ENCODE measurements at regions not wholly inside any gene's neighbourhood (a gene's known extent, or its start where the extent isn't known, plus 50 kb on each side); places are given as distances from the start of the nearest gene placed in this dataset.

DNA sequence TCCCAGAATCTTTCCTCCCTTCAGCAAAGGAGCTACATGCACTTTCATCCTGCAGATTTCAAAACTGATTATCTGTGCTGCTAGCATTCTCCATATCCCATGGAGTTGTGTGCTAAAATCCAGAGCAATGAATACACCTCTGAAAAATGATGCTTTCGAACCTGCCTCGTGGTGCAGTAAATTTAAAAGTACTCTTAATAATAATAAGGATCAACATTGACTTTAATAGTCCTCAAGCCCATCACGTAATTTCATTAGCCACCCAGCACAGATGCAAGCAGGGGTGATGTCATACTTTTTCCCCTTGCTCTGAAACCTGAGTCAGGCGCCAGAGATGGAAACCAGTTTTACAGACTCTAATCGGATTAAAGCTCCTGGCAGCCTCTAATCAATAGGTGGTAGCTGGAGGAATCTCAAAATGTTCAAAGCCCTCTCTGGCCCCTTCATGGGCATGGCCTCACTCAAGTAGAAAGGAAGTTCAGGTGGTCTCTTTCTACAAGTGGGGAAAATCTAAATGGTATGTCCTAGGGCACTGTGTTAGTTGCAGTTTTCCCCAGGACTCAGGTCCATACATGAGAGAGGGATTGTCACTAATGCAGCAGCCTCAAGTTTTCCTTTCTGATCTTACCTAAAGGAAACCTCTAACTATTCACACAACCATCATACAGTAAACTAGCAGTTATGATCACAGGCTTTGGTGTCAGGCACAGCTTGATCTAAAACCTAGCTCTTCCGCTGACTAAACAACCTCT lies 221.6 kb upstream of the SLC30A5 start:
- intact Hi-C loops (cut with micrococcal nuclease), result no loop called here
- H3K4me3 ChIP-seq (ENCODE audit: low read length), result no peak overlapping the region
- H3K9me3 ChIP-seq (ENCODE audit: control insufficient read depth, insufficient read depth, low read length), result no peaks in the 10 kb centered on the region
- H3K36me3 ChIP-seq (ENCODE audit: control insufficient read depth, insufficient read depth, low read length), result no peaks in the 10 kb centered on the region
- H3K4me1 Mint-ChIP-seq, result no peaks in the 10 kb centered on the region
- WGBS (ENCODE audit: insufficient coverage), result 91% methylated on average over 6 of the region's 6 CpGs
- no peaks in the 10 kb centered on the region for H3K36me3 Mint-ChIP-seq
- H3K4me1 ChIP-seq (ENCODE audit: control insufficient read depth, insufficient read depth, low read length), result no peaks in the 10 kb centered on the region
- TF ChIP-seq, protein P1, sequence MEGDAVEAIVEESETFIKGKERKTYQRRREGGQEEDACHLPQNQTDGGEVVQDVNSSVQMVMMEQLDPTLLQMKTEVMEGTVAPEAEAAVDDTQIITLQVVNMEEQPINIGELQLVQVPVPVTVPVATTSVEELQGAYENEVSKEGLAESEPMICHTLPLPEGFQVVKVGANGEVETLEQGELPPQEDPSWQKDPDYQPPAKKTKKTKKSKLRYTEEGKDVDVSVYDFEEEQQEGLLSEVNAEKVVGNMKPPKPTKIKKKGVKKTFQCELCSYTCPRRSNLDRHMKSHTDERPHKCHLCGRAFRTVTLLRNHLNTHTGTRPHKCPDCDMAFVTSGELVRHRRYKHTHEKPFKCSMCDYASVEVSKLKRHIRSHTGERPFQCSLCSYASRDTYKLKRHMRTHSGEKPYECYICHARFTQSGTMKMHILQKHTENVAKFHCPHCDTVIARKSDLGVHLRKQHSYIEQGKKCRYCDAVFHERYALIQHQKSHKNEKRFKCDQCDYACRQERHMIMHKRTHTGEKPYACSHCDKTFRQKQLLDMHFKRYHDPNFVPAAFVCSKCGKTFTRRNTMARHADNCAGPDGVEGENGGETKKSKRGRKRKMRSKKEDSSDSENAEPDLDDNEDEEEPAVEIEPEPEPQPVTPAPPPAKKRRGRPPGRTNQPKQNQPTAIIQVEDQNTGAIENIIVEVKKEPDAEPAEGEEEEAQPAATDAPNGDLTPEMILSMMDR (IDR thresholded peaks at IDR 0.05), result no peak
- no peak overlapping the region for H3K27ac Mint-ChIP-seq
- no peak overlapping the region for H3K4me3 Mint-ChIP-seq
- H3K27ac ChIP-seq (ENCODE audit: low read length), result no peak overlapping the region
- H3K27me3 ChIP-seq (ENCODE audit: control insufficient read depth, insufficient read depth, low read length), result no peaks in the 10 kb centered on the region
- no peaks in the 10 kb centered on the region for H3K9me3 Mint-ChIP-seq
- H3K27me3 Mint-ChIP-seq (ENCODE audit: low read depth in 2 of 2), result peaks cover 5 to 13% of the 10 kb centered on the region in 2 donors
- DNase-seq (no peak), ATAC-seq (no peak)

DNA sequence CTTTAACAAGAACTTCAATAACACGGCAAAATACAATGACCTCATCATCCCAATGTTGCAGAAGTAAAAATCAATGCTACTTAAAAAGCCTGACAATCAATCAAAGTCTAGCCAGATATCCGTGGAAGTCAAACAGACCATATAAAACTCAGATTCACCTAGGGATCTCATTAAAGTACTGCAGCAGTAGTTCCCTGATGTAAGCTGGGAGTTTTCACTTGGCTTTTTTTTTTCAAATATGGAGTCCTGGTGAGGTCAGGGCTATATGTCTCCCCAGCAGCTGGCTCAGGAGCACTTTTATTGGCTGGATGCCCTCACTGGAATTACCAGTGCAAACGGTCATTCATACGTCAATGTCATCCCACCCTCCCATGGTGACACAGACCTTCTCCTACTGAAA lies 220.6 kb upstream of the SLC30A5 start:
- intact Hi-C loops (cut with micrococcal nuclease), result no loop called here
- H3K27ac Mint-ChIP-seq, result no peak overlapping the region
- H3K27me3 Mint-ChIP-seq (ENCODE audit: low read depth in 2 of 2), result peaks cover 4 to 7% of the 10 kb centered on the region in 2 donors
- no peak for ATAC-seq
- no peak overlapping the region for H3K27ac ChIP-seq (ENCODE audit: low read length)
- WGBS (ENCODE audit: insufficient coverage), result 95% methylated on average over 4 of the region's 4 CpGs
- no peaks in the 10 kb centered on the region for H3K9me3 Mint-ChIP-seq
- H3K4me3 Mint-ChIP-seq, result no peak overlapping the region
- no peaks in the 10 kb centered on the region for H3K27me3 ChIP-seq (ENCODE audit: control insufficient read depth, insufficient read depth, low read length)
- TF ChIP-seq, protein P1 (IDR thresholded peaks at IDR 0.05), result no peak
- H3K36me3 ChIP-seq (ENCODE audit: control insufficient read depth, insufficient read depth, low read length), result no peaks in the 10 kb centered on the region
- no peaks in the 10 kb centered on the region for H3K9me3 ChIP-seq (ENCODE audit: control insufficient read depth, insufficient read depth, low read length)
- no peaks in the 10 kb centered on the region for H3K4me1 ChIP-seq (ENCODE audit: control insufficient read depth, insufficient read depth, low read length)
- H3K36me3 Mint-ChIP-seq, result no peaks in the 10 kb centered on the region
- no peaks in the 10 kb centered on the region for H3K4me1 Mint-ChIP-seq
- no peak for DNase-seq
- no peak overlapping the region for H3K4me3 ChIP-seq (ENCODE audit: low read length)

DNA sequence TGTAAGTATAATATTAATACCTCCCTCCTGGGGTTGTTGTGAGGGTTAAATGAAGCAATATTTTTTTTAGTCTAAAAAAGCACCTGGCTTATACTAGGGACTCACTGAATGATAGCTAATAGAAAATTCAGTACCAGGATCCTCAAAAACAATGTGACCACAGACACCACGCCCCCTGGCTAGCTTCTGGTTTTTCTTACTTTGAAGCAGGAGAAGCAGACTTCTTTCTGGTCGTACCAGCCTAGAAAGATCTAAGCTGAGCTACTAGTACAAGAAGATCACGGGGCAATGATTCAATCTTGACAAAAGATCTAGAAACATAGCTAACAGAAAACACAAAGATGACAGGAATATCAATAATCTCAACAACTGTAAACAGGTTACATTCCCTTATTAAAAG lies 218.5 kb upstream of the SLC30A5 start:
- H3K27me3 Mint-ChIP-seq (ENCODE audit: low read depth in 2 of 2), result peaks cover 2 to 5% of the 10 kb centered on the region in 2 donors
- Histone ChIP-seq H3K4me3 (ENCODE audit: low read length) (no peak overlapping the region), H3K27ac (ENCODE audit: low read length) (no peak overlapping the region), H3K4me1 (ENCODE audit: control insufficient read depth, insufficient read depth, low read length) (no peaks in the 10 kb centered on the region), H3K36me3 (ENCODE audit: control insufficient read depth, insufficient read depth, low read length) (no peaks in the 10 kb centered on the region), H3K27me3 (ENCODE audit: control insufficient read depth, insufficient read depth, low read length) (no peaks in the 10 kb centered on the region), H3K9me3 (ENCODE audit: control insufficient read depth, insufficient read depth, low read length) (no peaks in the 10 kb centered on the region)
- no peaks in the 10 kb centered on the region for H3K4me1 Mint-ChIP-seq
- DNase-seq (peak in 1 of 2 donors; percentile 69), ATAC-seq (no peak)
- H3K9me3 Mint-ChIP-seq, result no peaks in the 10 kb centered on the region
- H3K4me3 Mint-ChIP-seq, result no peak overlapping the region
- no peak overlapping the region for H3K27ac Mint-ChIP-seq
- no peaks in the 10 kb centered on the region for H3K36me3 Mint-ChIP-seq
- 17% methylated on average over 3 of the region's 3 CpGs for WGBS (ENCODE audit: insufficient coverage)
- intact Hi-C loops (cut with micrococcal nuclease), result no loop called here
- TF ChIP-seq, protein P1 (IDR thresholded peaks at IDR 0.05), result no peak

DNA sequence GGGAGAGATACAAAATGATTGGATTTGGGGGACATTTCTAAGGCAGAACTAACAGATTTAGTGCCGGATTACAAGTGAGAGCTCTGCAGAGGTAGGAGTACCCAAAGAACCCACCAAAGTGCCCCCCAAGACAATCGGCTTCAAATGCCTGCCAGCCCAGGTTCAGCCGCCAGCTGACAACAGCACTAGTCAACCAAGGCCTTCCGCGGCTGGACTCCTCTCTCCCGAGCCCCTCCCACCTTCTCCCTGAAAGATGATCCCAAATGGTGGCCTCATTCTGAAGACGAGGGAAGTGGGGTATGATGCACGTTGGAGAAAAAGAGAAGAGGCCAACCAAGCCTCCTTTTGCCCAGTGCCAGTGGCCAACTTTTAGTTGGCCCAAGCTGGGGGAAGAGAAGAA lies 210.4 kb upstream of the SLC30A5 start:
- H3K4me3 Mint-ChIP-seq, result no peak overlapping the region
- no peak overlapping the region for H3K27ac Mint-ChIP-seq
- no peaks in the 10 kb centered on the region for H3K9me3 ChIP-seq (ENCODE audit: control insufficient read depth, insufficient read depth, low read length)
- no peak overlapping the region for H3K4me3 ChIP-seq (ENCODE audit: low read length)
- H3K4me1 Mint-ChIP-seq, result no peaks in the 10 kb centered on the region
- H3K27me3 Mint-ChIP-seq (ENCODE audit: low read depth in 2 of 2), result no peaks in the 10 kb centered on the region
- intact Hi-C loops (cut with micrococcal nuclease), result no loop called here
- TF ChIP-seq, protein P1 (IDR thresholded peaks at IDR 0.05), result no peak
- no peaks in the 10 kb centered on the region for H3K4me1 ChIP-seq (ENCODE audit: control insufficient read depth, insufficient read depth, low read length)
- H3K27me3 ChIP-seq (ENCODE audit: control insufficient read depth, insufficient read depth, low read length), result no peaks in the 10 kb centered on the region
- no peak overlapping the region for H3K27ac ChIP-seq (ENCODE audit: low read length)
- WGBS (ENCODE audit: insufficient coverage), result 90% methylated on average over 8 of the region's 8 CpGs
- ATAC-seq, result no peak
- no peaks in the 10 kb centered on the region for H3K36me3 ChIP-seq (ENCODE audit: control insufficient read depth, insufficient read depth, low read length)
- H3K36me3 Mint-ChIP-seq, result no peaks in the 10 kb centered on the region
- peaks cover 0 to 2% of the 10 kb centered on the region in 2 donors for H3K9me3 Mint-ChIP-seq
- no peak for DNase-seq
